ENCODE measurements at regions not wholly inside any gene's neighbourhood (a gene's known extent, or its start where the extent isn't known, plus 50 kb on each side); places are given as distances from the start of the nearest gene placed in this dataset.

DNA sequence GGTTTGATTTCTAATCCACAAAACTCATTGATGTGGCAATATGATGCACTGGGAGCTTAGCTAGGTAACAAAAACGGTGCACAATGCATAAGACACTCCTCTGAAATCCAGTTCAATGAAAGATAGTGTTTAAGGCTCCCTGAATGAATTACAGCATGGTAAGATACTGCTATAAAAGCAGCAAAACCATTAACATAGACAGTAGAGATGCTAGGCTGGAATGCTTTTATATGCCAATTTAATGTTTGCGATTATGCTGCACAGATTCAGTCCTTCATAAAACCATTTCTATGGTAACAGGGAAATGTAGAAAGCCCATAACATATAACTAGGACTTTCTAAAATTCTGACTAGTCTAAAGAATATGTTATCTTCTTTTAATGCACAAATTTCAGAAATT is 180.8 kb upstream of the NUDT12 start:
- WGBS, 2 experiments (ENCODE audit: extremely low coverage in 2 of 2, insufficient read length in 1 of 2), result no CpG with 5 or more reads among the region's 2 CpGs
- CTCF ChIA-PET, result no interaction called here
- POLR2A ChIA-PET (ENCODE audit: unreplicated experiment), result no interaction called here

More for the DNA sequence above, 180.8 kb upstream of the NUDT12 start:
- H3K4me2 ChIP-seq (ENCODE audit: low read depth, low read length), result no peak overlapping the region
- no peak overlapping the region for H3K56ac ChIP-seq (ENCODE audit: extremely low read depth, insufficient read depth, low read length)
- H3K79me1 ChIP-seq (ENCODE audit: low read depth in 1 of 2, low read length in 2 of 2), result no peaks in the 10 kb centered on the region
- no peak overlapping the region for H2AK9ac ChIP-seq (replicated peaks; ENCODE audit: low read depth, low read length, poor library complexity)
- H2BK5ac ChIP-seq (ENCODE audit: low read depth, low read length, poor library complexity, severe bottlenecking), result no peak overlapping the region
- H2BK20ac ChIP-seq (ENCODE audit: low read depth, low read length), result no peak overlapping the region
- H3K23ac ChIP-seq (ENCODE audit: low read depth, low read length), result no peak overlapping the region
- no peak overlapping the region for H4K8ac ChIP-seq (ENCODE audit: low read depth in 2 of 2, low read length in 2 of 2)
- H3K36me3 ChIP-seq (ENCODE audit: control insufficient read depth, insufficient read depth, low read length), result no peaks in the 10 kb centered on the region
- H4K5ac ChIP-seq (ENCODE audit: low read depth, low read length), result no peak overlapping the region
- ATAC-seq (ENCODE audit: low read depth), result no peak
- no peak overlapping the region for H2AK5ac ChIP-seq (ENCODE audit: low read depth, low read length)
- no TSS peak for BruUV-seq (replicated peaks)
- no peak overlapping the region for H3K4ac ChIP-seq (ENCODE audit: low read depth, low read length)
- no peak overlapping the region for H3K18ac ChIP-seq (ENCODE audit: low read depth, low read length)
- no peak overlapping the region for H2BK120ac ChIP-seq (ENCODE audit: low read depth, low read length)
- H2BK15ac ChIP-seq (ENCODE audit: low read depth, low read length), result no peak overlapping the region
- no peaks in the 10 kb centered on the region for H3K27me3 ChIP-seq (ENCODE audit: control insufficient read depth, insufficient read depth, low read length)
- no peak overlapping the region for H3K27ac ChIP-seq (ENCODE audit: insufficient read depth, low read length)
- dilution Hi-C loops (cut with HindIII; ENCODE audit: low sequenced_read_pairs, unreplicated experiment), result no loop called here
- DNase-seq, result no peak
- no peaks in the 10 kb centered on the region for H3K9me3 ChIP-seq (ENCODE audit: control insufficient read depth, insufficient read depth, low read length)
- no peaks in the 10 kb centered on the region for H3K4me1 ChIP-seq (ENCODE audit: control insufficient read depth, insufficient read depth, low read length)
- TF ChIP-seq BHLHE40 (IDR thresholded peaks at IDR 0.05; ENCODE audit: low read depth, low read length), result no peak
- no peak for TF ChIP-seq MAFK (IDR thresholded peaks at IDR 0.05; ENCODE audit: low read depth, low read length)
- no peak for TF ChIP-seq POLR2A (IDR thresholded peaks at IDR 0.05; ENCODE audit: low read depth, low read length)
- TF ChIP-seq CHD1 (IDR thresholded peaks at IDR 0.05; ENCODE audit: low read depth, low read length), result no peak
- H4K20me1 ChIP-seq (ENCODE audit: insufficient read depth, low read length), result no peaks in the 10 kb centered on the region
- H2AFZ ChIP-seq (replicated peaks; ENCODE audit: low read length, poor library complexity), result no peak overlapping the region
- no peak overlapping the region for H3K4me3 ChIP-seq (ENCODE audit: insufficient read depth, low read depth, low read length)
- in situ Hi-C loops (cut with MboI; ENCODE audit: low sequenced_read_pairs), result no loop called here
- H4K91ac ChIP-seq (ENCODE audit: insufficient read depth, low read depth, low read length), result no peak overlapping the region
- no peak overlapping the region for H3K9ac ChIP-seq (ENCODE audit: low read depth, low read length)
- H3K14ac ChIP-seq (replicated peaks; ENCODE audit: low read depth, low read length), result no peak overlapping the region
- intact Hi-C loops (cut with micrococcal nuclease), result no loop called here
- H3K9me1 ChIP-seq (ENCODE audit: insufficient read depth, low read length), result no peaks in the 10 kb centered on the region

Measured in IMR-90 (cell line).